ENCODE measurements at regions not wholly inside any gene's neighbourhood (a gene's known extent, or its start where the extent isn't known, plus 50 kb on each side); places are given as distances from the start of the nearest gene placed in this dataset.

DNA sequence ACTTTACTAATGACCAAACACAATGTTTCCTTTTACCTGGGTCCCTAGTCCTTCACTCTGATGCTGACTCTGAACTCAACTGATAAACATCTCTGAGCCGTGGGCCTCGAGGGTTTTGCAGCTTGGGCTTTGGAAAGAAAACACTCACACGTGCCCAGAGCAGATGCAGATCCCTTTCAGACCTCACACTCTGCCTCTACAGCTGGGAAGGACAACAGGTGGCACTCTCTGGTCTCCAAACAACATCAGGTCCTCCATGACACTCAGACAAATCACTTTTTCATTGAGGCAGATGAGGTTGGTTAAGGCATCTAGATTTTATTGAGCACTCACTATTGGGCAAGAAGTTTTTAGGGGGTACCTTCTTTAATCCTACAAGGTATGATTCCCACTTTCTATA is 64.7 kb upstream of the NTRK3 start:
- H3K9me3 Mint-ChIP-seq, result peaks cover 8% of the 10 kb centered on the region; the same call in 1 of the 2 replicates
- H3K36me3 Mint-ChIP-seq (ENCODE audit: low read depth), result no peaks in the 10 kb centered on the region
- peaks cover 16% of the 10 kb centered on the region for H3K4me1 Mint-ChIP-seq (ENCODE audit: low read depth)
- no peak overlapping the region for H3K27ac Mint-ChIP-seq
- no peak for TF ChIP-seq CTCF (IDR thresholded peaks at IDR 0.05)
- H3K27me3 Mint-ChIP-seq (ENCODE audit: insufficient read depth), result peaks cover 3% of the 10 kb centered on the region
- no peak for DNase-seq
- H3K4me3 Mint-ChIP-seq, result no peak overlapping the region

- no peak for DNase-seq
- Mint-ChIP-seq H3K4me1 (ENCODE audit: low read depth) (peaks cover 5% of the 10 kb centered on the region; the same call in 1 of the 2 replicates), H3K27me3 (ENCODE audit: insufficient read depth) (peaks cover 1% of the 10 kb centered on the region), H3K36me3 (ENCODE audit: low read depth) (no peaks in the 10 kb centered on the region; the same call in 1 of the 2 replicates), H3K9me3 (peaks cover 12% of the 10 kb centered on the region), H3K27ac (no peak overlapping the region), H3K4me3 (no peak overlapping the region)
- TF ChIP-seq CTCF (IDR thresholded peaks at IDR 0.05), result no peak
Observed at GRCh38 chr15:88316586-88316985, 60.0 kb upstream of the NTRK3 start.

- no peak for DNase-seq
Observed at GRCh38 chr15:88315221-88315878, 58.8 kb upstream of the NTRK3 start.

DNA sequence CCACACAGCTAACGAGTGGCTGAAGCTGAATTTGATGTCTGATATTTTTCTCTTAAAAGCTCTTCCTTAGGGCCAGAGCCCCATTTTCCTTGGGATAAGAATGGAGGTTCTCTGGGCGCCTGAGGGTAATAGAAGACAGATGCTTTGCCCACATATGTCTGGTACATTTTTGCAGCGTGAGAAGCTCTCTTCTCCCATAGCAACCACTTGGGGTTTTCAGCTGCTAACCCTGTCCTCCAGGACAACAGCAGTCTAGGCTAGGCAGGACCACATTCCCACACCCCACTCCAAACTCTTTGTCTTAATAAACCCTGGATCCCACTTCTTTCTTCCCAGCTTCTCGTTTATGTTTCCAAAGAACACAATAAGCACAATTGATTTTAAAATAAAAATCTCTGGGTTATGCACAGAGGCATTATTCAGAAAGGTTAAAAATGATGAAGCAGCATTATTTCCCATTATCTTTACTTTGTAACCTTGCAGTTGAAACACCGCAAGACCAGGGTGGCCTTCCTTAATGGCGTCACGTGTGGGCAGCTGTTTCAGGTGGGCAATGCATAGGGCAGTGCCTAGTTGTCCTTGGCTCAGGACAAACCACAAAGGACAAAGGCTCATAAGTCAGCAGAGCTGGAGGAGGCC is 56.5 kb upstream of the NTRK3 start:
- H3K27me3 Mint-ChIP-seq (ENCODE audit: insufficient read depth), result peaks cover 8% of the 10 kb centered on the region
- TF ChIP-seq CTCF (IDR thresholded peaks at IDR 0.05), result no peak
- peaks cover 5% of the 10 kb centered on the region; the same call in 1 of the 2 replicates for H3K4me1 Mint-ChIP-seq (ENCODE audit: low read depth)
- H3K27ac Mint-ChIP-seq, result peak overlapping the region; percentile 55; the same call in 1 of the 2 replicates
- no peak overlapping the region for H3K4me3 Mint-ChIP-seq
- no peaks in the 10 kb centered on the region; the same call in 1 of the 2 replicates for H3K36me3 Mint-ChIP-seq (ENCODE audit: low read depth)
- peak; percentile 56 for DNase-seq
- peaks cover 6% of the 10 kb centered on the region for H3K9me3 Mint-ChIP-seq

More at GRCh38 chr15:88315221-88315878, 58.8 kb upstream of the NTRK3 start:
- Mint-ChIP-seq H3K9me3 (peaks cover 7% of the 10 kb centered on the region), H3K36me3 (ENCODE audit: low read depth) (no peaks in the 10 kb centered on the region; the same call in 1 of the 2 replicates), H3K4me1 (ENCODE audit: low read depth) (peaks cover 5% of the 10 kb centered on the region; the same call in 1 of the 2 replicates), H3K4me3 (no peak overlapping the region), H3K27ac (no peak overlapping the region), H3K27me3 (ENCODE audit: insufficient read depth) (peaks cover 2% of the 10 kb centered on the region)
- TF ChIP-seq CTCF (IDR thresholded peaks at IDR 0.05), result no peak

GRCh38 chr15:88309363-88309762 is 52.8 kb upstream of the NTRK3 start:
- peaks cover 8% of the 10 kb centered on the region for H3K27me3 Mint-ChIP-seq (ENCODE audit: insufficient read depth)
- H3K9me3 Mint-ChIP-seq, result peaks cover 3% of the 10 kb centered on the region; the same call in 1 of the 2 replicates
- no peak overlapping the region for H3K4me3 Mint-ChIP-seq
- no peaks in the 10 kb centered on the region; the same call in 1 of the 2 replicates for H3K36me3 Mint-ChIP-seq (ENCODE audit: low read depth)
- no peak overlapping the region for H3K27ac Mint-ChIP-seq
- peaks cover 5% of the 10 kb centered on the region; the same call in 1 of the 2 replicates for H3K4me1 Mint-ChIP-seq (ENCODE audit: low read depth)
- DNase-seq, result no peak
- 0 out of 2 replicates have a peak, but pooled peaks have one; percentile 14 for TF ChIP-seq CTCF (IDR thresholded peaks at IDR 0.05)

All from HFFc6 (cell line).